ENCODE measurements at regions not wholly inside any gene's neighbourhood (a gene's known extent, or its start where the extent isn't known, plus 50 kb on each side); places are given as distances from the start of the nearest gene placed in this dataset.

GRCh38 chr5:171706736-171707441, 78.7 kb upstream of the SMIM23 start:
- no peak overlapping the region for H3K4me3 ChIP-seq (ENCODE audit: low read length)
- DNase-seq (ENCODE audit: low read depth), result no peak
- no peak for TF ChIP-seq CTCF (IDR thresholded peaks at IDR 0.05; ENCODE audit: insufficient read depth, low read depth, low read length, missing control alignments)

GRCh38 chr5:171707442-171707792, 78.2 kb upstream of the SMIM23 start:
- no peak for DNase-seq (ENCODE audit: low read depth)
- no peak overlapping the region for H3K4me3 ChIP-seq (ENCODE audit: low read length)
- no peak for TF ChIP-seq CTCF (IDR thresholded peaks at IDR 0.05; ENCODE audit: insufficient read depth, low read depth, low read length, missing control alignments)

DNA sequence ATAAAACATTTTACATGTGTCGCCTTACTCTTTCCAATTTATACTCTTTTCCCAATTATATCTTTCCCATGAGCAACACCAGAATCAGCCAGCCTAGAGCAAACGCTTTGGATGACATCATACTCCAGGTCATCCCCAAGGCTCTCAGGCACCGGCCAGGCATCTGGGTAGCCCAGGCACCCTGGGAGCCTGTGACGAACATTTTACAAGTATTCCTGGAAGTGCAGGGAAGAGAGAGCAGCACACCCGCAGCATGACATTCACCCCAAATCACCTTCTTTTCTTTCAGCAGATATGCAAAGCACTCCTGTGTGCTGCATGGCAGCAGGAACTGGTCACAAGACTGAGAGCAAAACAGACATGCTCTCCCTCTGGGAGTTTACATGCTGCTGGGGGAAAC, 75.7 kb upstream of the SMIM23 start:
- TF ChIP-seq CTCF (IDR thresholded peaks at IDR 0.05; ENCODE audit: insufficient read depth, low read depth, low read length, missing control alignments), result no peak
- no peak overlapping the region for H3K4me3 ChIP-seq (ENCODE audit: low read length)
- no peak for DNase-seq (ENCODE audit: low read depth)

GRCh38 chr5:171710451-171711024, 75.1 kb upstream of the SMIM23 start:
- DNase-seq (ENCODE audit: low read depth), result no peak
- H3K4me3 ChIP-seq (ENCODE audit: low read length), result no peak overlapping the region
- TF ChIP-seq CTCF (IDR thresholded peaks at IDR 0.05; ENCODE audit: insufficient read depth, low read depth, low read length, missing control alignments), result no peak

- TF ChIP-seq CTCF (IDR thresholded peaks at IDR 0.05; ENCODE audit: insufficient read depth, low read depth, low read length, missing control alignments), result no peak
- DNase-seq (ENCODE audit: low read depth), result no peak
- no peak overlapping the region for H3K4me3 ChIP-seq (ENCODE audit: low read length)
These were observed 74.0 kb upstream of the SMIM23 start for GRCh38 chr5:171711571-171711970.

- TF ChIP-seq CTCF (IDR thresholded peaks at IDR 0.05; ENCODE audit: insufficient read depth, low read depth, low read length, missing control alignments), result no peak
- no peak for DNase-seq (ENCODE audit: low read depth)
- H3K4me3 ChIP-seq (ENCODE audit: low read length), result no peak overlapping the region
These were observed 73.0 kb upstream of the SMIM23 start for GRCh38 chr5:171712616-171713015.

GRCh38 chr5:171713152-171713551, 72.5 kb upstream of the SMIM23 start:
- no peak overlapping the region for H3K4me3 ChIP-seq (ENCODE audit: low read length)
- DNase-seq (ENCODE audit: low read depth), result no peak
- TF ChIP-seq CTCF (IDR thresholded peaks at IDR 0.05; ENCODE audit: insufficient read depth, low read depth, low read length, missing control alignments), result no peak

All from epithelial cell of esophagus (primary cell).